CD4-positive, alpha-beta T cell treated with Interleukin-17A for 1 hour (primary cell): ENCODE measurements at regions not wholly inside any gene's neighbourhood (a gene's known extent, or its start where the extent isn't known, plus 50 kb on each side); places are given as distances from the start of the nearest gene placed in this dataset.
"Not testable (repeated sequence)": the region's sequence is repeated elsewhere in the genome, so short reads cannot be mapped to it uniquely, and the experiment has no call there.

Source experiments
- DNase-seq: peaks from one replicate; pipeline ENCODE4 v3.0.0-alpha.2; 2020

GRCh38 chr12:97801471-97802059 lies 339.0 kb downstream of the RMST start:
- DNase-seq = no peak

GRCh38 chr12:97805146-97805545 lies 342.5 kb downstream of the RMST start:
- no peak for DNase-seq

GRCh38 chr12:97813301-97813700 lies 350.7 kb downstream of the RMST start:
- no peak for DNase-seq

- no peak for DNase-seq
Measured at GRCh38 chr12:97821806-97822205, 359.2 kb downstream of the RMST start.

- no peak for DNase-seq
Measured at GRCh38 chr12:97835541-97835940, 372.9 kb downstream of the RMST start.

GRCh38 chr12:97837401-97837800 lies 374.8 kb downstream of the RMST start:
- no peak for DNase-seq

- no peak for DNase-seq
Measured at GRCh38 chr12:97848051-97848450, 385.4 kb downstream of the RMST start.

- DNase-seq = no peak
Measured at GRCh38 chr12:97854477-97854876, 391.9 kb downstream of the RMST start.

GRCh38 chr12:97862072-97862471 lies 399.5 kb downstream of the RMST start:
- DNase-seq = no peak

GRCh38 chr12:97875064-97875463 lies 412.5 kb downstream of the RMST start:
- no peak for DNase-seq

GRCh38 chr12:97876780-97877179 lies 414.2 kb downstream of the RMST start:
- no peak for DNase-seq

GRCh38 chr12:97877404-97877803 lies 414.8 kb downstream of the RMST start:
- no peak for DNase-seq

- no peak for DNase-seq
Measured at GRCh38 chr12:97886511-97887176, 424.0 kb downstream of the RMST start.

- DNase-seq = not testable (repeated sequence)
Measured at GRCh38 chr12:97897881-97898280, 435.3 kb downstream of the RMST start.

GRCh38 chr12:97899529-97899928 lies 436.9 kb downstream of the RMST start:
- DNase-seq = no peak

GRCh38 chr12:97899956-97900355 lies 437.4 kb downstream of the RMST start:
- no peak for DNase-seq

- no peak for DNase-seq
Measured at GRCh38 chr12:97903356-97903755, 440.8 kb downstream of the RMST start.

GRCh38 chr12:97907504-97907903 lies 444.9 kb downstream of the RMST start:
- DNase-seq = no peak

GRCh38 chr12:97910559-97910958 lies 448.0 kb downstream of the RMST start:
- no peak for DNase-seq

- DNase-seq = no peak
Measured at GRCh38 chr12:97912943-97913342, 450.3 kb downstream of the RMST start.

GRCh38 chr12:97921979-97922722 lies 459.5 kb downstream of the RMST start:
- DNase-seq = no peak

- DNase-seq = no peak
Measured at GRCh38 chr12:97923546-97923945, 460.9 kb downstream of the RMST start.

GRCh38 chr12:97924122-97924521 lies 461.5 kb downstream of the RMST start:
- no peak for DNase-seq

GRCh38 chr12:97927977-97928376 lies 465.4 kb downstream of the RMST start:
- DNase-seq = no peak
